Activated CD8-positive, alpha-beta T cell treated with anti-CD3 and anti-CD28 coated beads for 36 hours (primary cell): ENCODE measurements at regions not wholly inside any gene's neighbourhood (a gene's known extent, or its start where the extent isn't known, plus 50 kb on each side); places are given as distances from the start of the nearest gene placed in this dataset.

Experiments used
- ATAC-seq: fragments of 200-7000 bp; cut with Tn5 transposase; one replicate; pipeline ENCODE4 v1.10.0; 2021; ENCODE audit warnings: mild to moderate bottlenecking, moderate library complexity
- CTCF ChIA-PET: fragments of 350-600 bp; sonication (Branson Sonifier 250); formaldehyde crosslinking; loops from one replicate; lab custom pipeline; 2021; ENCODE audit warnings: antibody characterized with exemption; lab: Charles Lee
- POLR2A ChIA-PET: fragments of 350-600 bp; sonication (Branson Sonifier 250); formaldehyde crosslinking; loops from one replicate; lab custom pipeline; 2021; ENCODE audit warnings: antibody characterized with exemption; lab: Charles Lee
- DNase-seq: peaks from one replicate; pipeline ENCODE4 v3.0.0-alpha.2; 2020
- H3K27ac Mint-ChIP-seq: one replicate; pipeline ENCODE4 v1.8.0; 2021; ENCODE audit warnings: mild to moderate bottlenecking, mixed read lengths
- H3K27me3 Mint-ChIP-seq: one replicate; pipeline ENCODE4 v1.8.0; 2021; ENCODE audit warnings: mixed read lengths
- H3K36me3 Mint-ChIP-seq: one replicate; pipeline ENCODE4 v1.8.0; 2021; ENCODE audit warnings: low read depth, mixed read lengths
- H3K4me1 Mint-ChIP-seq: one replicate; pipeline ENCODE4 v1.8.0; 2021; ENCODE audit warnings: low read depth, mixed read lengths
- H3K4me3 Mint-ChIP-seq: one replicate; pipeline ENCODE4 v1.8.0; 2021; ENCODE audit warnings: mild to moderate bottlenecking, moderate library complexity, mixed read lengths
- H3K9me3 Mint-ChIP-seq: one replicate; pipeline ENCODE4 v1.8.0; 2021; ENCODE audit warnings: mixed read lengths
- intact Hi-C: fragments of 100-400 bp; cut with micrococcal nuclease; formaldehyde crosslinking; loops from one replicate; pipeline ENCODE4 v1.10.0; 2022
- TF ChIP-seq, protein P1 (sequence below): fragments of 200-600 bp; IDR thresholded peaks from one replicate; pipeline ENCODE4 v1.8.0; 2022; ENCODE audit warnings: antibody characterized with exemption, mild to moderate bottlenecking

DNA sequence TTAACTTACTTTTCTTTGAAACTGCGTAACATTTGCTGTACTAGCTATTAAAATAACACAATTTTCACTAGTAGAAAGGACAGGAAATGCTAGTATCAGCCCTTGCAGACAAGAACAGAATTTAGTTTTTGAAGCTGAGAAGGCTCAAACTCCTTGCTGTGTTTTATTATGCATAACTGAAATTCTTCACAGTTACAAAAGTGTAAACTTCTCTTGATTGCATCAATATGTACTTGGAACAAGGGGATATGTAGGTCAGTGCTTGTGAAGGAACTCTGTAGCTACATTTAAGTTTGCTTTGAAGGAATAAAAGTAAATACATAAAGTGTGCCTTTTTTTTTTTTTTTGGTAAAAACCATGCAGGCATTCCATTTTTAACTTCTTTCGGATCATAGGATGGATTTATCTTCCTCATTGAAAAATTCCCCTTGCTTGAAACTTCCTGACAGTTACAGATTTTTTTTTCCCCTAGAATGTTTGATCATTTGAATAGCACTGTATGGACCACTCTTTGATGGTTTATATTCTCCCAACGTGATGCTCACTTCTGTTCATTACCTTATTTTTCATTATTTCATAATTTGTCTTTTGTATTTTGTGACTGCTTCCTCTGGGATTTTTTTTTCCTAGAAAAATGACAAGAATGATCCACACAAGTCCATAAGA is 94.9 kb upstream of the DAB2 start:
- ATAC-seq (no peak), DNase-seq (no peak)
- Mint-ChIP-seq H3K27me3 (peaks cover 6% of the 10 kb centered on the region), H3K27ac (no peak overlapping the region), H3K9me3 (no peaks in the 10 kb centered on the region), H3K36me3 (no peaks in the 10 kb centered on the region), H3K4me3 (no peak overlapping the region), H3K4me1 (no peaks in the 10 kb centered on the region)
- TF ChIP-seq, protein P1, sequence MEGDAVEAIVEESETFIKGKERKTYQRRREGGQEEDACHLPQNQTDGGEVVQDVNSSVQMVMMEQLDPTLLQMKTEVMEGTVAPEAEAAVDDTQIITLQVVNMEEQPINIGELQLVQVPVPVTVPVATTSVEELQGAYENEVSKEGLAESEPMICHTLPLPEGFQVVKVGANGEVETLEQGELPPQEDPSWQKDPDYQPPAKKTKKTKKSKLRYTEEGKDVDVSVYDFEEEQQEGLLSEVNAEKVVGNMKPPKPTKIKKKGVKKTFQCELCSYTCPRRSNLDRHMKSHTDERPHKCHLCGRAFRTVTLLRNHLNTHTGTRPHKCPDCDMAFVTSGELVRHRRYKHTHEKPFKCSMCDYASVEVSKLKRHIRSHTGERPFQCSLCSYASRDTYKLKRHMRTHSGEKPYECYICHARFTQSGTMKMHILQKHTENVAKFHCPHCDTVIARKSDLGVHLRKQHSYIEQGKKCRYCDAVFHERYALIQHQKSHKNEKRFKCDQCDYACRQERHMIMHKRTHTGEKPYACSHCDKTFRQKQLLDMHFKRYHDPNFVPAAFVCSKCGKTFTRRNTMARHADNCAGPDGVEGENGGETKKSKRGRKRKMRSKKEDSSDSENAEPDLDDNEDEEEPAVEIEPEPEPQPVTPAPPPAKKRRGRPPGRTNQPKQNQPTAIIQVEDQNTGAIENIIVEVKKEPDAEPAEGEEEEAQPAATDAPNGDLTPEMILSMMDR, result no peak
- intact Hi-C loops, result no loop called here
- CTCF ChIA-PET, result interaction anchor here (0.8 to 1.5 kb wide), 3 partner anchors 24 to 82 kb away, joined by 3 to 6 read pairs (median 4); no protein-coding TSS in a partner anchor
- POLR2A ChIA-PET, result interaction anchor here (1.3 kb wide), 1 partner anchor 12 kb away, joined by 3 read pairs; no protein-coding TSS in a partner anchor

- H3K27ac Mint-ChIP-seq, result no peak overlapping the region
- no peaks in the 10 kb centered on the region for H3K36me3 Mint-ChIP-seq
- no peaks in the 10 kb centered on the region for H3K9me3 Mint-ChIP-seq
- H3K27me3 Mint-ChIP-seq, result peaks cover 8% of the 10 kb centered on the region
- ATAC-seq (no peak), DNase-seq (no peak)
- POLR2A ChIA-PET, result interaction anchor here (1.3 kb wide), 1 partner anchor 13 kb away, joined by 3 read pairs; no protein-coding TSS in a partner anchor
- H3K4me1 Mint-ChIP-seq, result no peaks in the 10 kb centered on the region
- intact Hi-C loops, result no loop called here
- TF ChIP-seq, protein P1, result no peak
- CTCF ChIA-PET, result interaction anchor here (0.8 to 1.5 kb wide), 3 partner anchors 23 to 82 kb away, joined by 3 to 6 read pairs (median 4); no protein-coding TSS in a partner anchor
- no peak overlapping the region for H3K4me3 Mint-ChIP-seq
These were observed 94.3 kb upstream of the DAB2 start for GRCh38 chr5:39519079-39519478.

DNA sequence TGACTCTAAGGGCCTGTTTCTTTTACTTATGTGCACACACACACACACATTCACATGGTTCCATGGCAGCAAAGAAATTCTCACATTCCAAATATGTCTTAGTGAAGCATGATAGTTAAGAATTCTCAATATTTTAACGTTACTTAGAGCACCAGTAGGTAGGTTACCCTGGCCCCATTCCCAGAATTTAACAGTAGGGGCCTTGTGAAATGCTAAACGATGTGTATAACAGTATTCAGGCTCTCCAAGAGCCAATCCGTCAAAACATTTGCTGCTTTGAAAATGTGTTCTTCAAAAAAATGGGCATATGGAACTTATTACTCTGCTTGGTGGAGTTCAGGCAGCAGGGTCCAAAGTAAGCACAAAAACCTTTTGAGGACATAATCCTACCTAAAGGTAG is 93.7 kb upstream of the DAB2 start:
- H3K4me1 Mint-ChIP-seq, result no peaks in the 10 kb centered on the region
- H3K27ac Mint-ChIP-seq, result no peak overlapping the region
- no peaks in the 10 kb centered on the region for H3K36me3 Mint-ChIP-seq
- DNase-seq (no peak), ATAC-seq (no peak)
- ChIA-PET CTCF (interaction anchor here (1.5 kb wide), 1 partner anchor 29 kb away, joined by 6 read pairs; no protein-coding TSS in a partner anchor), POLR2A (no interaction called here)
- intact Hi-C loops, result no loop called here
- peaks cover 8% of the 10 kb centered on the region for H3K27me3 Mint-ChIP-seq
- H3K4me3 Mint-ChIP-seq, result no peak overlapping the region
- TF ChIP-seq, protein P1, result no peak
- H3K9me3 Mint-ChIP-seq, result no peaks in the 10 kb centered on the region

DNA sequence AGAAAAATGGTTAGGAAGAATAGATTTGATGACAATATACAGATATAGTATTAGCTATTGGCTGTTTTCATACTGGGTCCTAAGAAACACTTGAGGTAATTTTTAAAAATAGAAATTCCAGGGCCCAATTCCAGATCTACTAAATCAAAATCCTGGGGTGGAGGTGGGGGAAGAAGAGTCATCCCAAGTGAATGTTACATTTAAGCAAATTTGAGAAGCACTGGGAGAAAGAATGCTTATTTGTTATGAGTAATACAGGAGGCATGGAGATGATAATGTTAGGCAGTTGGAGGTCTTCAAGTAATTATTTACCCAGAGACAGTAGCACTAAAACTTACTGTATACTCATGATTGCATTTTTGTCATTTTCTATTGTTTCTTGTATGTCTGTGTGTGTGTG is 93.0 kb upstream of the DAB2 start:
- TF ChIP-seq, protein P1, result no peak
- Mint-ChIP-seq H3K27me3 (peaks cover 9% of the 10 kb centered on the region), H3K4me3 (no peak overlapping the region), H3K4me1 (no peaks in the 10 kb centered on the region), H3K36me3 (no peaks in the 10 kb centered on the region), H3K27ac (no peak overlapping the region), H3K9me3 (no peaks in the 10 kb centered on the region)
- intact Hi-C loops, result no loop called here
- CTCF ChIA-PET, result interaction anchor here (2.6 kb wide), 1 partner anchor 142 kb away, joined by 5 read pairs; no protein-coding TSS in a partner anchor
- DNase-seq (no peak), ATAC-seq (no peak)
- POLR2A ChIA-PET, result no interaction called here

DNA sequence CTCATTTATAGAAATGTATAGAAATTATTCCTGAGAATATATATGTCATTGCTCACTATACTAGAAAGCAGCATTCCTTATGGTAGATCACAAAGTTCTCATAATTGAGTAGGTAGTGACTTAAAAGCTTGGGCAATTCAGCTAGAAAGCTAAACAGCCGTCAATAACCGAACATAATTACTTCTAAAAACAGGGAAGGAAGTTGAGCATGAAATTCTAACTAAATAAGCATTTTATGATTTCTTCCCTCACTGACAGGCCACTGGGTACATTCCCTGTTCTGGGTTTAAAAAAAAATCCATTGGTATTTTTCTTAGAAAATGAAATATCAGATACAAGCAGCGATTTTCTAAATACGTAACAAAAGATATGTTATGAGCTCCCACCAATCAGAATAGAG is 91.1 kb upstream of the DAB2 start:
- TF ChIP-seq, protein P1, result no peak
- Mint-ChIP-seq H3K27me3 (peaks cover 4% of the 10 kb centered on the region), H3K9me3 (no peaks in the 10 kb centered on the region), H3K4me3 (no peak overlapping the region), H3K27ac (no peak overlapping the region), H3K36me3 (no peaks in the 10 kb centered on the region), H3K4me1 (no peaks in the 10 kb centered on the region)
- ChIA-PET CTCF (interaction anchor here (2.6 kb wide), 1 partner anchor 140 kb away, joined by 5 read pairs; no protein-coding TSS in a partner anchor), POLR2A (no interaction called here)
- ATAC-seq (no peak), DNase-seq (no peak)
- intact Hi-C loops, result no loop called here
